SJSA1 (cell line): ENCODE measurements at regions not wholly inside any gene's neighbourhood (a gene's known extent, or its start where the extent isn't known, plus 50 kb on each side); places are given as distances from the start of the nearest gene placed in this dataset.

Experiments used
- DNase-seq, 2 experiments: peaks; one replicate each; pipeline ENCODE4 v3.0.0-alpha.2; 2015 to 2020; ENCODE audit warnings: low spot score in 2 of 2, low read depth in 1 of 2
- H3K27ac ChIP-seq: fragments of 250-450 bp; sonication (Bioruptor Pico); 2 replicates; pipeline ENCODE4 v1.5.1; 2020; ENCODE audit warnings: mild to moderate bottlenecking, moderate library complexity
- H3K27me3 ChIP-seq: fragments of 250-450 bp; sonication (Bioruptor Pico); replicated peaks from 2 replicates; pipeline ENCODE4 v1.5.1; 2020; ENCODE audit warnings: mild to moderate bottlenecking, moderate library complexity
- H3K36me3 ChIP-seq: fragments of 250-450 bp; sonication (Bioruptor Pico); 2 replicates; pipeline ENCODE4 v1.5.1; 2020; ENCODE audit warnings: mild to moderate bottlenecking
- H3K4me1 ChIP-seq: fragments of 250-450 bp; sonication (Bioruptor Pico); replicated peaks from 2 replicates; pipeline ENCODE4 v1.6.1; 2021; ENCODE audit warnings: mild to moderate bottlenecking
- H3K4me3 ChIP-seq: fragments of 250-450 bp; sonication (Bioruptor Pico); 2 replicates; pipeline ENCODE4 v1.5.1; 2020; ENCODE audit warnings: mild to moderate bottlenecking
- H3K9me3 ChIP-seq: fragments of 250-450 bp; sonication (Bioruptor Pico); replicated peaks from 2 replicates; pipeline ENCODE4 v1.5.1; 2020; ENCODE audit warnings: mild to moderate bottlenecking

DNA sequence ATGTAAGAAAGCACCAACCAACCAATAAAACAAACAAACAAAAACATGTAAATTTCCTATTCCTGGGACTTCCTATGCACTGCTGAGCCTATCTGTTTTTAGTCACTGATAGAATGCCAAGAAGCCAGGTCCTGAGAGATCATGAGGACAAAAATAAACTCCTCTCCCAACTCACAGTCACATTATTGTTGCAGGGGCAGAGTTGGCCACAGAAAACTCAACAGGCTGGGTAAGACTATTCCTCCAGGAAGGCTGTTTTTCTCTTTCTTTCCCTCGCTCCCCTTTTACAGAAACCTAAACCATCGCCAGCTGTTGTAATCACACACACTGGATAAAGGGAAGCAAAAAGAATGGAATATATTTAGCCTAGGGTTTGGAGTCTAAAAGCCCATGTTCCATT lies 55.8 kb upstream of the METAP2 start:
- Histone ChIP-seq H3K4me3 (no peak overlapping the region), H3K27ac (no peak overlapping the region), H3K36me3 (no peaks in the 10 kb centered on the region), H3K9me3 (no peaks in the 10 kb centered on the region), H3K27me3 (no peaks in the 10 kb centered on the region), H3K4me1 (peaks cover 5% of the 10 kb centered on the region; the same call in 1 of the 2 replicates)
- no peak for DNase-seq
